IPS DF 6.9 (cell line): ENCODE measurements at regions not wholly inside any gene's neighbourhood (a gene's known extent, or its start where the extent isn't known, plus 50 kb on each side); places are given as distances from the start of the nearest gene placed in this dataset.

Experiments used
- DNase-seq: peaks from one replicate; pipeline ENCODE4 v3.0.0-alpha.2; 2013; ENCODE audit warnings: low read depth, low spot score
- H3K27ac ChIP-seq: one replicate; pipeline ENCODE4 v1.5.1; 2013; ENCODE audit warnings: low read length, control low read depth
- H3K27me3 ChIP-seq: 2 replicates; pipeline ENCODE4 v1.6.1; 2013; ENCODE audit warnings: mild to moderate bottlenecking, low read length; ENCODE audit not compliant: control insufficient read depth, insufficient read depth
- H3K36me3 ChIP-seq: 2 replicates; pipeline ENCODE4 v1.6.1; 2013; ENCODE audit warnings: low read length; ENCODE audit not compliant: control insufficient read depth, insufficient read depth
- H3K4me1 ChIP-seq: 2 replicates; pipeline ENCODE4 v1.6.1; 2013; ENCODE audit warnings: low read length; ENCODE audit not compliant: control insufficient read depth, insufficient read depth
- H3K4me3 ChIP-seq: 2 replicates; pipeline ENCODE4 v1.5.1; 2013; ENCODE audit warnings: mild to moderate bottlenecking, low read length
- H3K9me3 ChIP-seq: 2 replicates; pipeline ENCODE4 v1.6.1; 2013; ENCODE audit warnings: low read length, inconsistent platforms; ENCODE audit not compliant: control insufficient read depth, insufficient read depth
- WGBS: extraction: QIAGEN DNeasy Blood & Tissue Kit; methylation state at CpG from one replicate; pipeline ENCODE4 v1.1.7; 2013; ENCODE audit warnings: mixed read lengths, missing lambda C conversion rate; ENCODE audit not compliant: insufficient read length, insufficient coverage; 5-methylcytosine and 5-hydroxymethylcytosine counted together

GRCh38 chr5:133777951-133778350 is 165.6 kb upstream of the FSTL4 start:
- Histone ChIP-seq H3K36me3 (no peaks in the 10 kb centered on the region), H3K27ac (no peak overlapping the region), H3K9me3 (no peaks in the 10 kb centered on the region), H3K27me3 (no peaks in the 10 kb centered on the region; the same call in 1 of the 2 replicates), H3K4me3 (no peak overlapping the region), H3K4me1 (no peaks in the 10 kb centered on the region)
- no CpG with 5 or more reads among the region's 3 CpGs for WGBS
- DNase-seq, result no peak

GRCh38 chr5:133775584-133776304 is 163.4 kb upstream of the FSTL4 start:
- Histone ChIP-seq H3K27ac (no peak overlapping the region), H3K9me3 (no peaks in the 10 kb centered on the region), H3K4me3 (no peak overlapping the region), H3K36me3 (no peaks in the 10 kb centered on the region), H3K27me3 (no peaks in the 10 kb centered on the region; the same call in 1 of the 2 replicates), H3K4me1 (no peaks in the 10 kb centered on the region)
- no CpG with 5 or more reads among the region's 2 CpGs for WGBS
- DNase-seq, result no peak

- H3K9me3 ChIP-seq, result no peaks in the 10 kb centered on the region
- H3K36me3 ChIP-seq, result no peaks in the 10 kb centered on the region
- no CpG with 5 or more reads among the region's 8 CpGs for WGBS
- no peak overlapping the region for H3K4me3 ChIP-seq
- no peak overlapping the region for H3K27ac ChIP-seq
- no peaks in the 10 kb centered on the region; the same call in 1 of the 2 replicates for H3K27me3 ChIP-seq
- no peak for DNase-seq
- H3K4me1 ChIP-seq, result no peaks in the 10 kb centered on the region
Observed at GRCh38 chr5:133773247-133774202, 161.2 kb upstream of the FSTL4 start.

GRCh38 chr5:133769842-133770241 is 157.5 kb upstream of the FSTL4 start:
- Histone ChIP-seq H3K4me1 (no peaks in the 10 kb centered on the region), H3K36me3 (no peaks in the 10 kb centered on the region), H3K9me3 (no peaks in the 10 kb centered on the region), H3K4me3 (no peak overlapping the region), H3K27ac (no peak overlapping the region), H3K27me3 (no peaks in the 10 kb centered on the region; the same call in 1 of the 2 replicates)
- DNase-seq, result no peak
- no CpG with 5 or more reads among the region's 1 CpG for WGBS

GRCh38 chr5:133763744-133764143 is 151.4 kb upstream of the FSTL4 start:
- DNase-seq, result no peak
- H3K9me3 ChIP-seq, result no peaks in the 10 kb centered on the region
- no peaks in the 10 kb centered on the region for H3K4me1 ChIP-seq
- H3K4me3 ChIP-seq, result no peak overlapping the region
- no peaks in the 10 kb centered on the region for H3K27me3 ChIP-seq
- H3K36me3 ChIP-seq, result no peaks in the 10 kb centered on the region
- H3K27ac ChIP-seq, result no peak overlapping the region
- no CpG with 5 or more reads among the region's 4 CpGs for WGBS

GRCh38 chr5:133761632-133762031 is 149.3 kb upstream of the FSTL4 start:
- WGBS, result no CpG with 5 or more reads among the region's 4 CpGs
- Histone ChIP-seq H3K27me3 (no peaks in the 10 kb centered on the region), H3K27ac (no peak overlapping the region)

GRCh38 chr5:133760532-133760931 is 148.2 kb upstream of the FSTL4 start:
- no CpG with 5 or more reads among the region's 3 CpGs for WGBS
- H3K27me3 ChIP-seq, result no peaks in the 10 kb centered on the region
- no peak for DNase-seq

More at GRCh38 chr5:133761632-133762031, 149.3 kb upstream of the FSTL4 start:
- Histone ChIP-seq H3K4me3 (no peak overlapping the region), H3K4me1 (no peaks in the 10 kb centered on the region), H3K9me3 (no peaks in the 10 kb centered on the region), H3K36me3 (no peaks in the 10 kb centered on the region)
- no peak for DNase-seq

GRCh38 chr5:133758641-133759040 is 146.3 kb upstream of the FSTL4 start:
- H3K4me3 ChIP-seq, result no peak overlapping the region
- H3K9me3 ChIP-seq, result no peaks in the 10 kb centered on the region
- no peak for DNase-seq
- H3K4me1 ChIP-seq, result no peaks in the 10 kb centered on the region
- no peaks in the 10 kb centered on the region for H3K27me3 ChIP-seq
- no peak overlapping the region for H3K27ac ChIP-seq
- no CpG with 5 or more reads among the region's 1 CpG for WGBS
- no peaks in the 10 kb centered on the region for H3K36me3 ChIP-seq

More at GRCh38 chr5:133760532-133760931, 148.2 kb upstream of the FSTL4 start:
- Histone ChIP-seq H3K27ac (no peak overlapping the region), H3K4me1 (no peaks in the 10 kb centered on the region), H3K4me3 (no peak overlapping the region), H3K36me3 (no peaks in the 10 kb centered on the region), H3K9me3 (no peaks in the 10 kb centered on the region)

GRCh38 chr5:133757396-133757945 is 145.1 kb upstream of the FSTL4 start:
- DNase-seq, result no peak
- Histone ChIP-seq H3K4me1 (no peaks in the 10 kb centered on the region), H3K4me3 (no peak overlapping the region), H3K9me3 (no peaks in the 10 kb centered on the region), H3K27ac (no peak overlapping the region), H3K36me3 (no peaks in the 10 kb centered on the region), H3K27me3 (no peaks in the 10 kb centered on the region)
- no CpG with 5 or more reads among the region's 8 CpGs for WGBS

- H3K27ac ChIP-seq, result no peak overlapping the region
- H3K4me3 ChIP-seq, result no peak overlapping the region
- DNase-seq, result no peak
- no peaks in the 10 kb centered on the region for H3K27me3 ChIP-seq
- no peaks in the 10 kb centered on the region for H3K9me3 ChIP-seq
- H3K4me1 ChIP-seq, result no peaks in the 10 kb centered on the region
- no peaks in the 10 kb centered on the region for H3K36me3 ChIP-seq
- WGBS, result no CpG with 5 or more reads among the region's 3 CpGs
Observed at GRCh38 chr5:133756756-133757155, 144.4 kb upstream of the FSTL4 start.
